ENCODE measurements at regions not wholly inside any gene's neighbourhood (a gene's known extent, or its start where the extent isn't known, plus 50 kb on each side); places are given as distances from the start of the nearest gene placed in this dataset.
A peak's percentile ranks its signal among the peaks of the same experiment; 100 is the strongest.

DNA sequence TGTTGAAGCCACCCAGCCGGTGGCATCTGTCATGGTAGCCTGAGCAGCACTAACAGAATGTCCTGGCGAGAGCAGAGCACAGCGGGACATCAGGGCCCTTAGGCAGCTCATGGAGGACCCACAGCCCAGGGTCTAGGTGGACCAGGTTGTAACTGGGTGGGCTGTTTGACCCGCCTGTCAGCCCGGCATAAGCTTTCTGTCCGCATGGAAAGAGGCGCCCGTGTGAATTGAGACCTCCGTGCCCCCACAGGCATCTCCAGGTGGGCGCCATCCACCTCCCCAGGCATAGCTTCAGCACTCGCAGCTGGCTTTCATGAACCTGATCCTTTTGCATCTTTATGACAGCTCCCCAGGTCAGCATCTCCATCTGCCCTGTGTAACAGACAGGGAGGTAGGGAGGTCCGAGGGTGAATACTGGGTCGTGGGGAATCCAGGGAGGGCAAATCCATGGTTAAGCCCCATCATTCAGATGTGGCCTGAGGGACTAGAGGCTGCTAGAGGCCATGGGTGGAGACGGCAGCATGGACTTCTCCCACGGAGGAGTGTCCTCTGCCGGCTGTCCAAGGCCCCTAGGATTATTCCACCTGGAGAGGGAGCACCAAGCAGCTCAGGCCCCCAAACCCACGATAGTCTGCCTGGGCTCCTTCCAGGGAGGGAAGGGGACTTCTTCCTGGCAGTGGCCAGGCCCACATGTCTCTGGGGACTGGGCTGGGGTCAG, 371.6 kb upstream of the MKI67 start:
- FAIRE-seq (no peak), DNase-seq (ENCODE audit: extremely low read depth in 1 of 4, low spot score in 3 of 4) (no peak), ATAC-seq (no peak)
- H2AFZ ChIP-seq (ENCODE audit: low read depth, low read length) = 0 out of 2 replicates have a peak overlapping the region, but pooled peaks have one; percentile 24
- intact Hi-C loops (cut with micrococcal nuclease) = no loop called here
- no peaks in the 10 kb centered on the region for H3K27me3 ChIP-seq (ENCODE audit: control insufficient read depth in 2 of 2, insufficient read depth in 2 of 2, low read length in 2 of 2)
- H3K9me1 ChIP-seq (ENCODE audit: control insufficient read depth, insufficient read depth, low read length) = no peaks in the 10 kb centered on the region
- BruUV-seq (replicated peaks) = no TSS peak
- no peak overlapping the region for H3K9ac ChIP-seq (ENCODE audit: insufficient read depth in 1 of 2, low read depth in 2 of 2, low read length in 2 of 2)
- no peak overlapping the region for H3K27ac ChIP-seq (ENCODE audit: extremely low read depth, low read depth, low read length)
- POLR2A ChIA-PET = interaction anchor here (0.6 kb wide), 1 partner anchor 8 kb away, joined by 4 read pairs; no protein-coding TSS in a partner anchor
- TF ChIP-seq ESRRA (IDR thresholded peaks at IDR 0.05; ENCODE audit: borderline replicate concordance, low read depth) (no peak), ZNF764 (CRISPR knock-in tag; IDR thresholded peaks at IDR 0.05; ENCODE audit: low read depth) (no peak), SRSF9 (IDR thresholded peaks at IDR 0.05; ENCODE audit: borderline replicate concordance, low read depth, low read length) (no peak), NR4A1 (CRISPR knock-in tag; IDR thresholded peaks at IDR 0.05) (no peak), NR4A1 (tag; IDR thresholded peaks at IDR 0.05) (no peak), HDAC2 (IDR thresholded peaks at IDR 0.05) (no peak), ZNF436 (CRISPR knock-in tag; IDR thresholded peaks at IDR 0.05) (no peak), TCF7L2 (IDR thresholded peaks at IDR 0.05; ENCODE audit: low read depth, low read length) (no peak), FOXK2 (conservative IDR thresholded peaks at IDR 0.05 in 1 of 2, IDR thresholded peaks at IDR 0.05 in 1 of 2; ENCODE audit: low read depth in 2 of 2) (no peak), ZBED1 (IDR thresholded peaks at IDR 0.05) (no peak), HDAC8 (tag; IDR thresholded peaks at IDR 0.05) (no peak), NR2C2 (CRISPR knock-in tag; IDR thresholded peaks at IDR 0.05) (no peak), NR2C2 (tag; IDR thresholded peaks at IDR 0.05) (no peak)
- TF ChIP-seq, protein P1, sequence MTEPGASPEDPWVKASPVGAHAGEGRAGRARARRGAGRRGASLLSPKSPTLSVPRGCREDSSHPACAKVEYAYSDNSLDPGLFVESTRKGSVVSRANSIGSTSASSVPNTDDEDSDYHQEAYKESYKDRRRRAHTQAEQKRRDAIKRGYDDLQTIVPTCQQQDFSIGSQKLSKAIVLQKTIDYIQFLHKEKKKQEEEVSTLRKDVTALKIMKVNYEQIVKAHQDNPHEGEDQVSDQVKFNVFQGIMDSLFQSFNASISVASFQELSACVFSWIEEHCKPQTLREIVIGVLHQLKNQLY (CRISPR knock-in tag; conservative IDR thresholded peaks at IDR 0.05) = no peak
- TF ChIP-seq, protein P2, sequence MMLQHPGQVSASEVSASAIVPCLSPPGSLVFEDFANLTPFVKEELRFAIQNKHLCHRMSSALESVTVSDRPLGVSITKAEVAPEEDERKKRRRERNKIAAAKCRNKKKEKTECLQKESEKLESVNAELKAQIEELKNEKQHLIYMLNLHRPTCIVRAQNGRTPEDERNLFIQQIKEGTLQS (IDR thresholded peaks at IDR 0.05) = no peak
- TF ChIP-seq, protein P2 (CRISPR knock-in tag; conservative IDR thresholded peaks at IDR 0.05) = no peak
- H4K20me1 ChIP-seq (replicated peaks; ENCODE audit: control insufficient read depth, insufficient read depth, low read length) = no peaks in the 10 kb centered on the region
- no peak overlapping the region for H3K4me3 ChIP-seq
- no peaks in the 10 kb centered on the region for H3K79me2 ChIP-seq (ENCODE audit: control insufficient read depth, insufficient read depth, low read length)
- no peaks in the 10 kb centered on the region for H3K9me3 ChIP-seq (replicated peaks; ENCODE audit: control insufficient read depth, insufficient read depth, low read depth, low read length)
- CTCF ChIA-PET (ENCODE audit: low intra/inter-chr PET ratio) = no interaction called here
- peaks cover 0 to 16% of the 10 kb centered on the region in 2 experiments; a peak in 3 of 5 replicates for H3K4me1 ChIP-seq (replicated peaks in 1 of 2; ENCODE audit: control insufficient read depth in 2 of 2, insufficient read depth in 2 of 2, low read length in 2 of 2)
- no peak overlapping the region for H3K4me2 ChIP-seq (ENCODE audit: insufficient read depth, low read length)
- in situ Hi-C loops (cut with MboI) = no loop called here
- no peaks in the 10 kb centered on the region for H3K36me3 ChIP-seq (ENCODE audit: control insufficient read depth, insufficient read depth, low read length)
- 40% methylated on average over 12 of the region's 17 CpGs for WGBS (ENCODE audit: insufficient coverage, low coverage, missing lambda C conversion rate)

All from K562 (cell line).